ENCODE measurements at regions not wholly inside any gene's neighbourhood (a gene's known extent, or its start where the extent isn't known, plus 50 kb on each side); places are given as distances from the start of the nearest gene placed in this dataset.

DNA sequence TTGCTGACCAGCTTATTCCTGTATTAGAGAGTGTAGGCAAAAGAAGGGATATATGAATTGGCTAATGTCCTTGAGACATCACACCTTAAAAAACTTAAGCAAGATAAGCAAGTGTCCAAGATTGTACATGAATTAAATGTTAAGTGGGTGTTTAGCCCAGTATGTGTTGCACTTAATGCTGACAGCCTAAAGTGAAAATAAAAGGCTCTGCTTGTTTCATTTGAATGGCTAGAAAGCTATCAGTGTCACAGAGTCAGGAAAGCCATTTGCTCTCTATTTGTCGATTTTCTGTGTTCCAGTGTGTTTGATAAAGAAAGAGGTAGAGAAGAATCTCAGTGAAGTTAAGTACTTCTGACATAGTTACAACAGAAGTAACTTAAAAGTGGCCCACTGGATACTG is 744.9 kb downstream of the ANKRD7 start:
- no peak for TF ChIP-seq POLR2A (IDR thresholded peaks at IDR 0.05)
- TF ChIP-seq, protein P1, sequence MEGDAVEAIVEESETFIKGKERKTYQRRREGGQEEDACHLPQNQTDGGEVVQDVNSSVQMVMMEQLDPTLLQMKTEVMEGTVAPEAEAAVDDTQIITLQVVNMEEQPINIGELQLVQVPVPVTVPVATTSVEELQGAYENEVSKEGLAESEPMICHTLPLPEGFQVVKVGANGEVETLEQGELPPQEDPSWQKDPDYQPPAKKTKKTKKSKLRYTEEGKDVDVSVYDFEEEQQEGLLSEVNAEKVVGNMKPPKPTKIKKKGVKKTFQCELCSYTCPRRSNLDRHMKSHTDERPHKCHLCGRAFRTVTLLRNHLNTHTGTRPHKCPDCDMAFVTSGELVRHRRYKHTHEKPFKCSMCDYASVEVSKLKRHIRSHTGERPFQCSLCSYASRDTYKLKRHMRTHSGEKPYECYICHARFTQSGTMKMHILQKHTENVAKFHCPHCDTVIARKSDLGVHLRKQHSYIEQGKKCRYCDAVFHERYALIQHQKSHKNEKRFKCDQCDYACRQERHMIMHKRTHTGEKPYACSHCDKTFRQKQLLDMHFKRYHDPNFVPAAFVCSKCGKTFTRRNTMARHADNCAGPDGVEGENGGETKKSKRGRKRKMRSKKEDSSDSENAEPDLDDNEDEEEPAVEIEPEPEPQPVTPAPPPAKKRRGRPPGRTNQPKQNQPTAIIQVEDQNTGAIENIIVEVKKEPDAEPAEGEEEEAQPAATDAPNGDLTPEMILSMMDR (IDR thresholded peaks at IDR 0.05) = no peak
- Histone ChIP-seq H3K27ac (no peak overlapping the region), H3K27me3 (no peaks in the 10 kb centered on the region), H3K36me3 (no peaks in the 10 kb centered on the region), H3K4me3 (no peak overlapping the region), H3K4me1 (no peaks in the 10 kb centered on the region), H3K9me3 (no peaks in the 10 kb centered on the region)
- intact Hi-C loops (cut with DNase I; ENCODE audit: low total_unique reads) = no loop called here
- no peak for DNase-seq

DNA sequence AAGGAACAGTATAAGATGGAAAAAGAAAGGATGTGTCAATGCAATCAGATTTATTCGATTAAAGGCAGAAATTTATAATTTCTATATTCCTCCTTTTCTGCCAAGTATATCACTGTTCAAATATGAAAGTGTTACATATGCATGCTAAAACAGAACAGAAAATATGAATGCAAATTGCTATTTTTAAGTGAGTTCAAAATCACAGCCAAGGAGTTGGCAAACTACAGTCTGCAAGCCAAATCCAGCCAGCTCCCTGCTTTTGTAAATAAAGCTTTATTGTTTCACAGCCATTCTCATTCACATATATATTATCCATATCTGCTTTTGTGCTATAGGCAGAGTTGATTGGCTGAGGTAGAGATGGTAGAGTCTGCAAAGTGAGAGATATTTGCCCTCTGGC is 747.2 kb downstream of the ANKRD7 start:
- Histone ChIP-seq H3K36me3 (no peaks in the 10 kb centered on the region), H3K4me3 (no peak overlapping the region), H3K9me3 (no peaks in the 10 kb centered on the region), H3K27ac (no peak overlapping the region), H3K4me1 (no peaks in the 10 kb centered on the region), H3K27me3 (no peaks in the 10 kb centered on the region)
- intact Hi-C loops (cut with DNase I; ENCODE audit: low total_unique reads) = no loop called here
- no peak for TF ChIP-seq POLR2A (IDR thresholded peaks at IDR 0.05)
- TF ChIP-seq, protein P1 (IDR thresholded peaks at IDR 0.05) = no peak
- DNase-seq = no peak

DNA sequence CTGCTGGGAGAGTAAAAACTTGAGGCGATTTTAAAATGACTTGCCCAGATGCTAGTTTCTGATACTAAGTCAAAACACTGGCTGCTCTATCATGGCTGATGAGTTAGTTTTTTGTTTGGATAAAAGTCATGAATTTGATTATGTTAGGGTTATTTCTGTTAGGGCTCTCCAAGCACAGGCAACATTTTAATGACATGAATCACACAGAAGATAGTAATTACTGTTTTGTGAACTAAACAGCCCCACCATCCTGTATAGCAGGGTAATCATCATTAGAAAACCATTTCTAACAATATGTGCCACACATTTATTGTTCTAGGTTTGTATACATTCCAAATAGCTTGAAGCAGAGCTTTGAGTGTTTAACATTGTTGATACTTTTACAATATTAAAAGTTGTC is 750.3 kb downstream of the ANKRD7 start:
- Histone ChIP-seq H3K36me3 (no peaks in the 10 kb centered on the region), H3K27me3 (no peaks in the 10 kb centered on the region), H3K9me3 (no peaks in the 10 kb centered on the region), H3K4me3 (no peak overlapping the region), H3K27ac (no peak overlapping the region), H3K4me1 (no peaks in the 10 kb centered on the region)
- TF ChIP-seq, protein P1 (IDR thresholded peaks at IDR 0.05) = no peak
- no peak for TF ChIP-seq POLR2A (IDR thresholded peaks at IDR 0.05)
- no peak for DNase-seq
- intact Hi-C loops (cut with DNase I; ENCODE audit: low total_unique reads) = no loop called here

DNA sequence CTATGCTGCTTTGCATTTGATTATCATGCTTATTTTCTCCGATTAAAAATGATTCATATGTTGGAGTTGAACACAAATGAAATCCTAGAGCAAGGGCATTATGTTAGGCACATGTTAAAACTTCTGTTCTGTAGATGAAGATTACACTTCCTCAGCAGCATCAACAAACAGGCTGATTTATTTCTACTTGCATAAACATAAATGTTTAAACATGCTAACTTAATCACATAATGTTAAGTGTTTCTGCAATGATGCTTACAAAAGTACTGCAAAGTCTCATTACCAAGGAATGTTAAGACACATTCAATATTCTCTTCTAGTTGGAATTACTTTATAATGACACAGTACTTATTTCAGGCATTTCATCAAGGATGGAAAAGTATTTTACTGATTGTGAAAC is 770.8 kb downstream of the ANKRD7 start:
- Histone ChIP-seq H3K4me3 (no peak overlapping the region), H3K9me3 (no peaks in the 10 kb centered on the region), H3K27me3 (no peaks in the 10 kb centered on the region), H3K4me1 (no peaks in the 10 kb centered on the region), H3K36me3 (no peaks in the 10 kb centered on the region), H3K27ac (no peak overlapping the region)
- no peak for DNase-seq
- intact Hi-C loops (cut with DNase I; ENCODE audit: low total_unique reads) = no loop called here
- TF ChIP-seq POLR2A (IDR thresholded peaks at IDR 0.05) = no peak
- TF ChIP-seq, protein P1 (IDR thresholded peaks at IDR 0.05) = no peak

DNA sequence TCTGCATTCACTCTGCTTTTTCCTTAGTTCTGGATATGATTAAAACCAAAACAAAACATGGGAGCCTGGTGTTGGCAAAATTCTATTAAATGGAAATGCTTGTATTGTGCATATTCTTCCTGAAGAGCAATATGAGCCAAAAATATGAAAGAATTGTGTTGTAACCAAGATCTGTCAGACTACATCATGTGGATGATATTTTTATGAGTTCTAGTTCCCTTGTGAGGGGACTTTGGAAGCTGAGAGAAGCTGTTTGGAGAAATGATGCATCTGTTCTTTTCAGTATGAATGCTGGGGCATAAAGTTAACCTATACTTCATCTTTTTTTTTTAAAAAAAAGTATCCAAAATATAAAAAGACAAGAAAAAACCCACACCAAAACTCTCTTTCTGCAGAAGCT is 782.7 kb downstream of the ANKRD7 start:
- Histone ChIP-seq H3K4me3 (no peak overlapping the region), H3K36me3 (no peaks in the 10 kb centered on the region), H3K27ac (no peak overlapping the region), H3K27me3 (no peaks in the 10 kb centered on the region), H3K9me3 (no peaks in the 10 kb centered on the region), H3K4me1 (no peaks in the 10 kb centered on the region)
- TF ChIP-seq, protein P1 (IDR thresholded peaks at IDR 0.05) = no peak
- no peak for TF ChIP-seq POLR2A (IDR thresholded peaks at IDR 0.05)
- intact Hi-C loops (cut with DNase I; ENCODE audit: low total_unique reads) = no loop called here
- no peak for DNase-seq
